ENCODE measurements at regions not wholly inside any gene's neighbourhood (a gene's known extent, or its start where the extent isn't known, plus 50 kb on each side); places are given as distances from the start of the nearest gene placed in this dataset.

GRCh38 chr2:217466805-217467204 lies 536.0 kb downstream of the TNS1 start:
- Histone ChIP-seq H3K27ac (no peak overlapping the region), H3K4me2 (no peak overlapping the region), H3K9me3 (ENCODE audit: low read depth) (no peaks in the 10 kb centered on the region), H2AFZ (no peak overlapping the region), H3K4me3 (no peak overlapping the region), H3K36me3 (replicated peaks; ENCODE audit: insufficient read depth, low read depth) (no peaks in the 10 kb centered on the region), H3K9me2 (replicated peaks; ENCODE audit: insufficient read depth) (no peaks in the 10 kb centered on the region), H3K27me3 (no peaks in the 10 kb centered on the region), H4K20me1 (ENCODE audit: insufficient read depth, poor library complexity, severe bottlenecking) (no peaks in the 10 kb centered on the region), H3K79me2 (no peaks in the 10 kb centered on the region), H3K4me1 (ENCODE audit: insufficient read depth) (no peaks in the 10 kb centered on the region)
- DNase-seq (ENCODE audit: low spot score) = no peak
- TF ChIP-seq, protein P1, sequence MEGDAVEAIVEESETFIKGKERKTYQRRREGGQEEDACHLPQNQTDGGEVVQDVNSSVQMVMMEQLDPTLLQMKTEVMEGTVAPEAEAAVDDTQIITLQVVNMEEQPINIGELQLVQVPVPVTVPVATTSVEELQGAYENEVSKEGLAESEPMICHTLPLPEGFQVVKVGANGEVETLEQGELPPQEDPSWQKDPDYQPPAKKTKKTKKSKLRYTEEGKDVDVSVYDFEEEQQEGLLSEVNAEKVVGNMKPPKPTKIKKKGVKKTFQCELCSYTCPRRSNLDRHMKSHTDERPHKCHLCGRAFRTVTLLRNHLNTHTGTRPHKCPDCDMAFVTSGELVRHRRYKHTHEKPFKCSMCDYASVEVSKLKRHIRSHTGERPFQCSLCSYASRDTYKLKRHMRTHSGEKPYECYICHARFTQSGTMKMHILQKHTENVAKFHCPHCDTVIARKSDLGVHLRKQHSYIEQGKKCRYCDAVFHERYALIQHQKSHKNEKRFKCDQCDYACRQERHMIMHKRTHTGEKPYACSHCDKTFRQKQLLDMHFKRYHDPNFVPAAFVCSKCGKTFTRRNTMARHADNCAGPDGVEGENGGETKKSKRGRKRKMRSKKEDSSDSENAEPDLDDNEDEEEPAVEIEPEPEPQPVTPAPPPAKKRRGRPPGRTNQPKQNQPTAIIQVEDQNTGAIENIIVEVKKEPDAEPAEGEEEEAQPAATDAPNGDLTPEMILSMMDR (IDR thresholded peaks at IDR 0.05; ENCODE audit: poor library complexity) = no peak
- TF ChIP-seq EZH2phosphoT487 (IDR thresholded peaks at IDR 0.05; ENCODE audit: low read depth, severe bottlenecking, unreplicated experiment) (no peak), EZH2 (IDR thresholded peaks at IDR 0.05; ENCODE audit: borderline replicate concordance) (no peak)
- WGBS (ENCODE audit: low lambda C conversion rate, missing lambda C conversion rate) = 89% methylated on average over 5 of the region's 5 CpGs

DNA sequence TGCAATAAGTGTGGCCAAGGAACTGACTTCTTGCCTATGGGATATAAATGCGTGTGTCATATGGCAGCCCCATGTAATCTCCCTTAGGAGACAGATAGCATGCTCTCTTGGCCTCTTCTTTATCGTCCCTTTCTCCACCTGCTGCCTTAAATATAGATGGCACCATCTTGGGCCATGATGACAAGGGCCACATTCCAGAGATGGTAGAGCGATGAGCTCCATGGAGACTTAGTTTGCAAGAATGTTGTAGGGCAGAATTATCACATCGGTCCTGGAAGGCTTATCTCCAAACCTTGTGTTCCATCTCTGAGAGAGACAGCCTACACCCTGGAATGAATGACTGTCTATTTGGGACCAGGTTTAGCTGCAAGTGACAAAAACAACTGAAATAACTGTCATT lies 536.7 kb downstream of the TNS1 start:
- H2AFZ ChIP-seq = no peak overlapping the region
- H3K4me2 ChIP-seq = no peak overlapping the region
- H3K27me3 ChIP-seq = no peaks in the 10 kb centered on the region
- 94% methylated on average over 4 of the region's 4 CpGs for WGBS (ENCODE audit: low lambda C conversion rate, missing lambda C conversion rate)
- H3K27ac ChIP-seq = no peak overlapping the region
- no peaks in the 10 kb centered on the region for H4K20me1 ChIP-seq (ENCODE audit: insufficient read depth, poor library complexity, severe bottlenecking)
- H3K4me1 ChIP-seq (ENCODE audit: insufficient read depth) = no peaks in the 10 kb centered on the region
- H3K9me2 ChIP-seq (replicated peaks; ENCODE audit: insufficient read depth) = no peaks in the 10 kb centered on the region
- DNase-seq (ENCODE audit: low spot score) = no peak
- no peaks in the 10 kb centered on the region for H3K79me2 ChIP-seq
- H3K4me3 ChIP-seq = no peak overlapping the region
- TF ChIP-seq, protein P1 (IDR thresholded peaks at IDR 0.05; ENCODE audit: poor library complexity) = no peak
- TF ChIP-seq EZH2 (IDR thresholded peaks at IDR 0.05; ENCODE audit: borderline replicate concordance) = no peak
- TF ChIP-seq EZH2phosphoT487 (IDR thresholded peaks at IDR 0.05; ENCODE audit: low read depth, severe bottlenecking, unreplicated experiment) = no peak
- no peaks in the 10 kb centered on the region for H3K9me3 ChIP-seq (ENCODE audit: low read depth)
- no peaks in the 10 kb centered on the region for H3K36me3 ChIP-seq (replicated peaks; ENCODE audit: insufficient read depth, low read depth)

- Histone ChIP-seq H3K27ac (no peak overlapping the region), H4K20me1 (ENCODE audit: insufficient read depth, poor library complexity, severe bottlenecking) (no peaks in the 10 kb centered on the region), H3K36me3 (replicated peaks; ENCODE audit: insufficient read depth, low read depth) (no peaks in the 10 kb centered on the region), H3K27me3 (no peaks in the 10 kb centered on the region), H3K79me2 (no peaks in the 10 kb centered on the region), H3K4me1 (ENCODE audit: insufficient read depth) (no peaks in the 10 kb centered on the region), H3K9me2 (replicated peaks; ENCODE audit: insufficient read depth) (no peaks in the 10 kb centered on the region), H3K4me2 (no peak overlapping the region), H2AFZ (no peak overlapping the region), H3K9me3 (ENCODE audit: low read depth) (no peaks in the 10 kb centered on the region), H3K4me3 (no peak overlapping the region)
- 94% methylated on average over 2 of the region's 2 CpGs for WGBS (ENCODE audit: low lambda C conversion rate, missing lambda C conversion rate)
- no peak for TF ChIP-seq EZH2phosphoT487 (IDR thresholded peaks at IDR 0.05; ENCODE audit: low read depth, severe bottlenecking, unreplicated experiment)
- TF ChIP-seq, protein P1 (IDR thresholded peaks at IDR 0.05; ENCODE audit: poor library complexity) = no peak
- TF ChIP-seq EZH2 (IDR thresholded peaks at IDR 0.05; ENCODE audit: borderline replicate concordance) = no peak
- DNase-seq (ENCODE audit: low spot score) = no peak
Observed at GRCh38 chr2:217465100-217465499, 537.7 kb downstream of the TNS1 start.
